ACC112 (cell line): ENCODE measurements at regions not wholly inside any gene's neighbourhood (a gene's known extent, or its start where the extent isn't known, plus 50 kb on each side); places are given as distances from the start of the nearest gene placed in this dataset.

Experiments used
- H2AFZ ChIP-seq: fragments of 200-600 bp; sonication (generic); one replicate; pipeline ENCODE4 v1.6.0; 2017; ENCODE audit warnings: antibody characterized with exemption, low read length; ENCODE audit not compliant: unreplicated experiment
- H3K27ac ChIP-seq: fragments of 200-600 bp; sonication (generic); 2 replicates; pipeline ENCODE4 v1.5.1; 2014; ENCODE audit warnings: low read depth, mild to moderate bottlenecking, antibody characterized with exemption, low read length, moderate library complexity
- H3K27me3 ChIP-seq: fragments of 200-600 bp; sonication (generic); 2 replicates; pipeline ENCODE4 v1.6.1; 2014; ENCODE audit warnings: mild to moderate bottlenecking, antibody characterized with exemption, low read length, moderate library complexity, mixed read lengths; ENCODE audit not compliant: insufficient read depth
- H3K36me3 ChIP-seq: fragments of 200-600 bp; sonication (generic); 2 replicates; pipeline ENCODE4 v1.6.1; 2016; ENCODE audit warnings: mild to moderate bottlenecking, antibody characterized with exemption, low read length, moderate library complexity, mixed read lengths; ENCODE audit not compliant: insufficient read depth
- H3K4me1 ChIP-seq: fragments of 200-600 bp; sonication (generic); one replicate; pipeline ENCODE4 v1.6.1; 2016; ENCODE audit warnings: low read length, mixed read lengths; ENCODE audit not compliant: insufficient read depth, unreplicated experiment, control insufficient read depth
- H3K4me3 ChIP-seq: fragments of 200-600 bp; sonication (generic); 2 replicates; pipeline ENCODE4 v1.5.1; 2014; ENCODE audit warnings: mild to moderate bottlenecking, low read depth, low read length
- H3K79me2 ChIP-seq: fragments of 200-600 bp; sonication (generic); one replicate; pipeline ENCODE4 v1.6.0; 2016; ENCODE audit warnings: low read length; ENCODE audit not compliant: control insufficient read depth, unreplicated experiment, insufficient read depth

DNA sequence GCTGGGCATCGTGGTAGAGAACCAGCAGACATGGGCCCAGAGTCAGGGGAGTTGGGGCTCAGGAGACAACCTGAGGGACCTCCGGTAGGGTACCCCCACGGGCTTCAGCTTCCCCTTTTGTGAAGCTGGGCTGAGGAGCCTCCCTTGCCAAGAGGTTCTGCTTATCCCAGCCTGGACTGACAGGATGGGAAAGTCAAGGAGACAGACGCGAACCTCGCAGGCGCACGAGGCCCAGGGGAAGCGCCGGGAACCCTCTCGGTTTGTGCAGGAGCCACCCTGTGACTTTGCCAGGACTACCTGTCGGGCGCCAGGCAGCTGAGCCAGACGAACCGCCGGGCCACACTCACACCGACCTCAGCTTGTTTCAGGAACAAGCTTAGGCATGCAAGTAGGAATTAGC, 566.1 kb downstream of the BRD1 start:
- Histone ChIP-seq H3K4me1 (no peaks in the 10 kb centered on the region), H3K27ac (no peak overlapping the region), H3K27me3 (no peaks in the 10 kb centered on the region), H3K79me2 (no peaks in the 10 kb centered on the region), H2AFZ (no peak overlapping the region), H3K4me3 (no peak overlapping the region), H3K36me3 (no peaks in the 10 kb centered on the region)

DNA sequence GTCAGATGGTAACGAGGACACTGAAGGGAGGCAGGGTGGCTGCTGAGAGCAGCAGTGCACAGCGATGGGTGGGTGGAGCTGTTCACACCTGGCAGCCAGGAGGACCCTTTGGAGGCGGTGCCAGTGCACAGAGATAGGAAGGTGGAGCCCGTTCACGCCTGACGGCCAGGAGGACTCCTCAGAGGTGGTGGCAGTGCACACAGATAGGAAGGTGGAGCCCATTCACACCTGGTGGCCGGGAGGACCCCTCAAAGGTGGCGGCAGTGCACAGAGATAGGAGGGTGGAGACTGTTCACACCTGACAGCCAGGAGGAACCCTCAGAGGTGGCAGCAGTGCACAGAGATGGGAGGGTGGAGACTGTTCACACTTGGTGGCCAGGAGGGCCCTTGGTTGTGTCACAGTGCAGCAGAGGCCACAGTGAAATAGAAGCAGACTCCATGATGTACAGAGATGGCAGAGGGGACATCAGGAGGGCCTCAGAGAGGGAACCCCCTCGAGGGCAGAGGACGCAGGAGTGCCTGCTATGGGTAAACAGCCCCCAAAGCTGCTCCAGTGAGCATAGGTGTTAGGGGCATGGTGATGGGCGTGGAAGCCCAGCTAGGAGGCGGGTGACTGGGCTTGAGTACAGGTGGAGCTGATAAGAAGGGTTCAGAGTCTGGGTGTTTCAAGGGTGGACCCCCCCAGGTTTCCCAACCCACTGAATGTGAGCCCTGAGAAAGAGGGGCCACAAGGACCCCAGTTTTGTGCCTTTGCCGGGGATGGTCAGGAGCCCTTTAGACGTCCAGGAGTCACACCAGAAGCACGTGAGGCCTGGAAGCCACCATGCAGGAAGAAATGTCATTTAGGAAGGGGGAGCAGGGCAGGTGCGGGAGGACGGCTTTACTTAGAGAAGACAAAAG, 566.7 kb downstream of the BRD1 start:
- Histone ChIP-seq H3K27me3 (no peaks in the 10 kb centered on the region), H3K27ac (no peak overlapping the region), H3K79me2 (no peaks in the 10 kb centered on the region), H3K4me1 (no peaks in the 10 kb centered on the region), H3K4me3 (no peak overlapping the region), H2AFZ (no peak overlapping the region), H3K36me3 (no peaks in the 10 kb centered on the region)

DNA sequence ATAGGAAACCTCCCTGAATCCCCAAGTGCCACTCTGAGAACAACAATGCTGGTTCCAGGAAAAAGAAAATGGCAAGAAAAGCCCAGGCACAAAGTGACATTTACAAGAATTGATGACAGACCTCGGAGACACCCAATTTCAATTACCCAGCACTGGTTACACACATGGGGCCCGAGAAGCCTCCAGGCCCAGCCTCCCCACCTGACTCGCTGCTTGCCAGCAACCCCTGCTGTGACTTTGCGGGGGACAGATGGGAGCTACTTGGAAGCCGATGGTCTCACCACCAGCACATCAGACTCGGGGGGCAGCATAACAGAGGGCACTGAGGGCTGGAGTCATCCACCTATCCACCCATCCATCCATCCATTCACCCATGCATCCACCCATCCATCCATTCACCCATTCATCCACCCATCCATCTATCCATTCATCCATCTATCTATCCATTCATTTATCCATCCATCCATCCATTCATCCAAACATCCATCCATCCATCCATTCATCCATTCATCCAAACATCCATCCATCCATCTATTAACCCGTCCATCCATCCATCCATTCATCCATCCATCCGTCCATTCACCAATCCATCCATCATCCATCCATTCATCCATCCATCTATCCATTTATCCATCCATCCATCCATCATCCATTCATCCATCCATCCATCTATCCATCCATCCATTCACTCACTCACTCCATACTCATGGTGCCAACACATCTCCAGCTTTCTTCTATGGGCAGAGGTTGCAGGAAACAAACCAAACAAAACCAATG, 567.6 kb downstream of the BRD1 start:
- Histone ChIP-seq H3K4me1 (no peaks in the 10 kb centered on the region), H2AFZ (no peak overlapping the region), H3K4me3 (no peak overlapping the region), H3K79me2 (no peaks in the 10 kb centered on the region), H3K36me3 (no peaks in the 10 kb centered on the region), H3K27ac (no peak overlapping the region), H3K27me3 (no peaks in the 10 kb centered on the region)

DNA sequence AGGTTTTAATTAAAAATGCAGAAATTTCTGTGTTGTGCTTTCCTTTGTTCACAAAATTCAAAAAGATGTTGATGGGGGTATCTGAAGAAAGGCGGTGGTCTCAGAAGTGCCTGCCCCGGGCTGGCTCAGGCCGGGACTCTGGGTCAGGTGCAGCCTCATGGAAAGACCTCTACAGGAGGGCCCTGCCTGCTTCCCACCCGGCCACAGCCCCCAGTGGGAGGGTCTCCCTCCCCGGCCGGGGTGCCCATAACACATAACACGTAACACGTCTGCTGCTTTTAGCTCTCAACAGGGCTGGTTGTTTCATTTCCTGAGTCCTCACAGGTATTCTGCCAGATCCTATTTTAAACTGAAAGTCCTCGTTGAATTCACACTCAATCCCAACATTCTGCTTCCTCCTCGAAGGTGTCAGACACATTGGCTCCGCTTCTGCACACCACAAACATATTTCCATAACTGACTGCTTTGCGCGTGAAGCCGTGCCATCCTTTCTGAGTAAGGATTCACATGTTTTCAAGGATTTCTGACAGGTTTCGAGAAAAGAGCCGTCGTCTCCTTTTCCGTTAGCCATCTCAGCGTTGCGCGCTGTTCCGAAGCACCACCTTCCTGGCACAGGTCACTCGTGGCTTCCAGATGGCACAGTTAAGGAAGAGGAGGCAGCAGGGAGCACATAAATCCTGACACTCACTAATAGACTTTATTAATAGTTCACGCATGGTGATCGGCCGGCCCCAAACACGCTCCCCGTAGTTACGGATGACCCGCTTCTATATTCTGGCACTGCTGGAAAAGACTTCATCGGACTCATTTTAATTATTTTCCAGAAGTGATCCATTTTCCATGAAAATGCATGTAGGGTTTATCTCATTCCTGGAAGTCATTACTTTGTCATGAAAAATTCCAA, 569.3 kb downstream of the BRD1 start:
- Histone ChIP-seq H3K4me3 (no peak overlapping the region), H3K79me2 (no peaks in the 10 kb centered on the region), H2AFZ (no peak overlapping the region), H3K4me1 (no peaks in the 10 kb centered on the region), H3K27ac (no peak overlapping the region), H3K27me3 (no peaks in the 10 kb centered on the region), H3K36me3 (no peaks in the 10 kb centered on the region)

DNA sequence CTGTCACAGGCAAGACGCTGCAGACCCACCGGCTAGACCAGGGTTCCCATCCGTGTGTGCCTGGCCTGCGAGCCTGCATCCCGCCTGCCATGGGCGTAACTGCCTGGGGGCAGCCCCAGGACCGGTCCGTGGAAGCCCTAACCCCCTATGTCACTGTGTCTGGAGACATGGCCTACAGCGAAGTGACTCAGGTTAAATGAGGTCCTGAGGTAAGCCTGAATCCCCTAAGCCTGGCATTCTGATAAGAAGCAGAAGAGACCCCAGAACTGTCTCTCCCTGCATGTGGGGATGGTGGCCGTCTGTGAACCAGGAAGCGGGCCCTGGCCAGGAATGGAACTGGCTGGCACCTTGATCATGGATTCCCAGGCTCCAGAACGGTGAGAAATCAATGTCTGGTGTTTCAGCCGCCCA, 570.1 kb downstream of the BRD1 start:
- Histone ChIP-seq H3K4me3 (no peak overlapping the region), H3K27me3 (no peaks in the 10 kb centered on the region), H3K36me3 (no peaks in the 10 kb centered on the region), H2AFZ (no peak overlapping the region), H3K27ac (no peak overlapping the region), H3K4me1 (no peaks in the 10 kb centered on the region), H3K79me2 (no peaks in the 10 kb centered on the region)

DNA sequence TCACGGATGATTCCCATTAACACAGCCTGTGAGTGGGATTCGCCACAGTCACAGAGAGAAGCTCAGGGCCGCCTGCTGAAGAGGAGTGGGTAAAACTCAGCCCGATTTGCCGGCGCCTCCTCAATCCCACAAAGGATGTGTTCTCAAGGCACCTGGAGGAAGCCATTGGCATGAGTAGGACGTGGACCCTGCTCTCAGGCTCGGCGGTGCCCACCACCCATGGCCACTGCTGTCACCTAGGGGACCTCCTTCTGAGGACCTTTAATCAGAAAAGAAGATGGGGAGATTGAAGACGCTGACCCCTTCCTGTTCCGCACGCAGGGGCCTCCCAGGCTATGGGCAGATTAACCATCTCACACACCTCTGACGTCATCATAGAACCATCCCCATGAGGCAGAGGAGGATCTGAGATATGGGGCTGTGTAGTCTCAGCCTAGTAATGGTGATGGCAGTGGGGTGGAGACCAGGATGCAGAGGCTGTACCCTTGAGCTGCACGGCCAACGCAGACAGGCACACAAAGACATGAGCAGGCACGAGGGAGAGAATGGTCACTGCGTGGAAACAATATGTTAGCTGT, 571.8 kb downstream of the BRD1 start:
- Histone ChIP-seq H3K4me1 (no peaks in the 10 kb centered on the region), H2AFZ (no peak overlapping the region), H3K27me3 (no peaks in the 10 kb centered on the region), H3K4me3 (no peak overlapping the region), H3K36me3 (no peaks in the 10 kb centered on the region), H3K79me2 (no peaks in the 10 kb centered on the region), H3K27ac (no peak overlapping the region)

DNA sequence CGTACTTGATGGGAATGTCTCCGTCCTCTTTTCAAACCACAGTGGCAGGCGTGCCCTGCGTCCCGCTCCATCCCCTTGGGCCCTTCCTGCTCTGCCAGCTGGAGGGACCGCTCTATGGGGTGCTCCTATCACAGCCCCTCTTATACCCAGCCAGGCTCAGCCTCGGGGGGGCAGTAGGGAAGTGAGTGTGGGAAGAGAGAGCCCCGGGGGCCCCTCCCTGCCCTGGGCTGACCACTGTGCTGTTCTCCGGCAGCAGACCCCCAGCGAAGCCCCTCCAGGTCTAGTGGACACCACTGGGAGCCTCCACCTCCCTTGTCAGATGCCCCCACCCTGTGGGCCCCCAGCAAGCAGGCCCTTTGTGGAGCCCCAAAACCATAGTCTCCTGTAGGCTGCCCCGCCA, 572.5 kb downstream of the BRD1 start:
- Histone ChIP-seq H3K4me3 (no peak overlapping the region), H3K4me1 (no peaks in the 10 kb centered on the region), H2AFZ (no peak overlapping the region), H3K27me3 (no peaks in the 10 kb centered on the region), H3K79me2 (no peaks in the 10 kb centered on the region), H3K36me3 (no peaks in the 10 kb centered on the region), H3K27ac (no peak overlapping the region)

DNA sequence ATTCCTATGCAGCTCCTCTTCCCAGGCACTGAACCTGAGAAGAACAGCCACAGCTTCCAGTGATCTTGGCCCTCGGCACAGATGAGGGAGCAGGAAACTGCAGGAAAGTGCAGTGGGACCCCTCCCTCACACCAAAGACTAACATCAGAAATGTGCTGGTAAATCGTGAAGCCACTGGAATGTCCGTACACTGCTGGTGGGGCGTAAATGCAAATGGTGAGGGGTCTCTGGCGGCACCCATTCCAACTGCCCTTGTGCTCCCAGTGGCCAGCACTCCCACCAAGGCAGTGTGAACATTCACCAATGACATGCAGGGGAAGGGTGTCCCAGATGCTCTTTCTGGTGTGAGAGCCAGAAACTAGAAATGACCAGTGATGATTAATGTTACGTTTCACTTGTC, 574.0 kb downstream of the BRD1 start:
- H3K4me1 ChIP-seq: no peaks in the 10 kb centered on the region
- no peak overlapping the region for H2AFZ ChIP-seq
- H3K36me3 ChIP-seq: no peaks in the 10 kb centered on the region
- H3K4me3 ChIP-seq: no peak overlapping the region
- no peak overlapping the region for H3K27ac ChIP-seq
- H3K27me3 ChIP-seq: no peaks in the 10 kb centered on the region
- H3K79me2 ChIP-seq: no peaks in the 10 kb centered on the region

DNA sequence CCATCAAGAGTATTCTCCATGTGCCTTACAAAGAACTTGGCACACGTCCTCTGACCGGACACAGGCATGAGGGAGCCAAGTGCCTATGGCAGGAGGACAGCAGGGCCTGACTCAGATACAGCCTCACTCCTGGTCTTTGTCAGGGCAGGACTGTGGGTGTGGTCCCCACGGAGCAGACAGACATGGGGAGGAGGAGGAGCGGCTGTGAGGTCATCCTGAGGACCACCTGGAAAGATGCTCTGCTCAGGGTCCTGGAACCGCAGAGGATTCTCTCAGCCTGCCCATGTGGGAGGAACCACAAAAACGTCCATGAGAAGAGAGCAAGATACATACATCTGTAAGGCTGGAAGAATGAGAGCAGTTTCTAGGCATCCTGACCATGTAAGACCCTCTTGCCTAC, 576.3 kb downstream of the BRD1 start:
- Histone ChIP-seq H3K79me2 (no peaks in the 10 kb centered on the region), H3K27ac (no peak overlapping the region), H3K36me3 (no peaks in the 10 kb centered on the region), H3K27me3 (no peaks in the 10 kb centered on the region), H3K4me3 (no peak overlapping the region), H2AFZ (no peak overlapping the region), H3K4me1 (no peaks in the 10 kb centered on the region)
